ENCODE measurements at regions not wholly inside any gene's neighbourhood (a gene's known extent, or its start where the extent isn't known, plus 50 kb on each side); places are given as distances from the start of the nearest gene placed in this dataset.

- DNase-seq = no peak
Observed at GRCh38 chr11:23041001-23041503, 180.8 kb upstream of the CCDC179 start.

- no peak for DNase-seq
Observed at GRCh38 chr11:23058656-23059055, 198.4 kb upstream of the CCDC179 start.

GRCh38 chr11:23063276-23063675 is 203.0 kb upstream of the CCDC179 start:
- DNase-seq = no peak

GRCh38 chr11:23078289-23078971 is 218.2 kb upstream of the CCDC179 start:
- no peak for DNase-seq

- no peak for DNase-seq
Observed at GRCh38 chr11:23079382-23079813, 219.1 kb upstream of the CCDC179 start.

GRCh38 chr11:23087407-23087806 is 227.1 kb upstream of the CCDC179 start:
- DNase-seq = no peak

GRCh38 chr11:23090659-23091058 is 230.4 kb upstream of the CCDC179 start:
- DNase-seq = no peak

GRCh38 chr11:23095650-23096189 is 235.4 kb upstream of the CCDC179 start:
- DNase-seq = no peak

GRCh38 chr11:23097891-23098290 is 237.6 kb upstream of the CCDC179 start:
- DNase-seq = no peak

- no peak for DNase-seq
Observed at GRCh38 chr11:23099256-23099655, 239.0 kb upstream of the CCDC179 start.

GRCh38 chr11:23100726-23101125 is 240.5 kb upstream of the CCDC179 start:
- no peak for DNase-seq

GRCh38 chr11:23103416-23103815 is 243.1 kb upstream of the CCDC179 start:
- DNase-seq = no peak

- no peak for DNase-seq
Observed at GRCh38 chr11:23111527-23111926, 251.3 kb upstream of the CCDC179 start.

GRCh38 chr11:23112390-23112789 is 252.1 kb upstream of the CCDC179 start:
- no peak for DNase-seq

- peak in 1 of 2 donors; percentile 13 for DNase-seq
Observed at GRCh38 chr11:23112987-23113886, 253.0 kb upstream of the CCDC179 start.

GRCh38 chr11:23113887-23114216 is 253.6 kb upstream of the CCDC179 start:
- no peak for DNase-seq

GRCh38 chr11:23123753-23124152 is 263.5 kb upstream of the CCDC179 start:
- no peak for DNase-seq

- no peak for DNase-seq
Observed at GRCh38 chr11:23124249-23124648, 264.0 kb upstream of the CCDC179 start.

- no peak for DNase-seq
Observed at GRCh38 chr11:23124996-23125395, 264.7 kb upstream of the CCDC179 start.

GRCh38 chr11:23127706-23128105 is 267.4 kb upstream of the CCDC179 start:
- DNase-seq = no peak

- DNase-seq = no peak
Observed at GRCh38 chr11:23134627-23135026, 274.4 kb upstream of the CCDC179 start.

- DNase-seq = no peak
Observed at GRCh38 chr11:23138761-23139160, 278.5 kb upstream of the CCDC179 start.

- DNase-seq = no peak
Observed at GRCh38 chr11:23143022-23143421, 282.7 kb upstream of the CCDC179 start.

GRCh38 chr11:23151819-23152218 is 291.5 kb upstream of the CCDC179 start:
- DNase-seq = no peak

Measured in hippocampal formation (tissue), 2 donors.